ENCODE measurements at regions not wholly inside any gene's neighbourhood (a gene's known extent, or its start where the extent isn't known, plus 50 kb on each side); places are given as distances from the start of the nearest gene placed in this dataset.
A peak's percentile ranks its signal among the peaks of the same experiment; 100 is the strongest.

DNA sequence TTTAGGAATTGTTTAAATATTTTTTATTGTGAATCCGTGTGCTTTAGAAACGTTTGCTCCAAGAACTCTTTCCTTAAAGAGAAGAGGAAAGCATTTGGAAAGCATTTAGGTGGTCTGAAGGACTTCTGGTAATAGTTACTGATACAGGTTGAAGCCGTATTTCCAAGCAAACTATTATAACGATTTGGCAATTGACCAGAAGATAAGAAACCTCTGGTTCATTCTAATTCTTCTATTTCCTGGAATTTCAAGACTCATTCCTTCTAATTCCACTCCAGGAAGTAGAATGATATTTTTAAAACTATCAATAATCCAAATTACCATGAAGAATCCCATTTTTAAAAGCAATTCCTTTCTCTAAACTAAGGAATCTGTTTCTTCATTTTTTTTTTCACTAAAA, 158.9 kb upstream of the AGR3 start:
- TF ChIP-seq, protein P1, sequence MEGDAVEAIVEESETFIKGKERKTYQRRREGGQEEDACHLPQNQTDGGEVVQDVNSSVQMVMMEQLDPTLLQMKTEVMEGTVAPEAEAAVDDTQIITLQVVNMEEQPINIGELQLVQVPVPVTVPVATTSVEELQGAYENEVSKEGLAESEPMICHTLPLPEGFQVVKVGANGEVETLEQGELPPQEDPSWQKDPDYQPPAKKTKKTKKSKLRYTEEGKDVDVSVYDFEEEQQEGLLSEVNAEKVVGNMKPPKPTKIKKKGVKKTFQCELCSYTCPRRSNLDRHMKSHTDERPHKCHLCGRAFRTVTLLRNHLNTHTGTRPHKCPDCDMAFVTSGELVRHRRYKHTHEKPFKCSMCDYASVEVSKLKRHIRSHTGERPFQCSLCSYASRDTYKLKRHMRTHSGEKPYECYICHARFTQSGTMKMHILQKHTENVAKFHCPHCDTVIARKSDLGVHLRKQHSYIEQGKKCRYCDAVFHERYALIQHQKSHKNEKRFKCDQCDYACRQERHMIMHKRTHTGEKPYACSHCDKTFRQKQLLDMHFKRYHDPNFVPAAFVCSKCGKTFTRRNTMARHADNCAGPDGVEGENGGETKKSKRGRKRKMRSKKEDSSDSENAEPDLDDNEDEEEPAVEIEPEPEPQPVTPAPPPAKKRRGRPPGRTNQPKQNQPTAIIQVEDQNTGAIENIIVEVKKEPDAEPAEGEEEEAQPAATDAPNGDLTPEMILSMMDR (conservative IDR thresholded peaks at IDR 0.05 in 1 of 2, IDR thresholded peaks at IDR 0.05 in 1 of 2; ENCODE audit: low read depth in 1 of 2, low read length in 2 of 2): no peak
- TF ChIP-seq EZH2 (IDR thresholded peaks at IDR 0.05; ENCODE audit: low read length, missing control alignments): no peak
- Histone ChIP-seq H3K27ac (ENCODE audit: insufficient read depth, low read length) (peak overlapping the region; percentile 44), H3K4me3 (replicated peaks in 1 of 4; ENCODE audit: control extremely low read depth in 1 of 4, insufficient read depth in 1 of 4, low read depth in 3 of 4, low read length in 4 of 4) (no peak overlapping the region), H4K20me1 (ENCODE audit: control insufficient read depth, extremely low read depth, insufficient read depth, low read length) (no peaks in the 10 kb centered on the region), H2AFZ (ENCODE audit: low read length) (no peak overlapping the region), H3K9ac (ENCODE audit: insufficient read depth, low read length) (no peak overlapping the region), H3K4me2 (ENCODE audit: extremely low read depth, insufficient read depth, low read length) (no peak overlapping the region), H3K4me1 (ENCODE audit: control insufficient read depth, extremely low read depth, insufficient read depth, low read length) (peaks cover 5% of the 10 kb centered on the region), H3K27me3 (ENCODE audit: control insufficient read depth, insufficient read depth, low read length) (no peaks in the 10 kb centered on the region), H3K79me2 (ENCODE audit: control insufficient read depth, insufficient read depth, low read length) (no peaks in the 10 kb centered on the region), H3K9me3 (ENCODE audit: control insufficient read depth, insufficient read depth, low read depth, low read length) (no peaks in the 10 kb centered on the region), H3K36me3 (ENCODE audit: control insufficient read depth, insufficient read depth, low read length) (no peaks in the 10 kb centered on the region)
- DNase-seq (ENCODE audit: low read depth in 2 of 2): peak in 1 of 2 donors; percentile 15

DNA sequence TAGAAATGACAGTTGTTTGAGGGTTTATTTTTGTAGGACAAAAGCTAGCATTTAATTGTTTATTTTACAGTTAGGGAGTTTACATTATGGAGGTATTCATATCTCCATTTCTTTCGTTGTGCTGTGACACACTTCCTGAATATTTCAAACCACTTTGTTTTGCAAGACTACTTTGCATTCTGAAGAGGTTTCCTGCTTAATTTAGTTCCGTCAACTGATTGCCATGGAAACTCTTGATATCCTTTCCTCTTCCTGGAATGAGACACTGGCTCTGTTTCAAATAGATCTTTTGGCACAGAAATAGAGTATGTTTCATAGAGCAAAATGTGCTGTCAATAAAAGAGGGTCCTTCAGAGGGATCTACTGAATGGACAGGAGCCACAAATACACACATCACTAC, 159.5 kb upstream of the AGR3 start:
- Histone ChIP-seq H3K4me1 (ENCODE audit: control insufficient read depth, extremely low read depth, insufficient read depth, low read length) (peaks cover 5% of the 10 kb centered on the region), H3K9me3 (ENCODE audit: control insufficient read depth, insufficient read depth, low read depth, low read length) (no peaks in the 10 kb centered on the region), H4K20me1 (ENCODE audit: control insufficient read depth, extremely low read depth, insufficient read depth, low read length) (no peaks in the 10 kb centered on the region), H3K79me2 (ENCODE audit: control insufficient read depth, insufficient read depth, low read length) (no peaks in the 10 kb centered on the region), H3K4me3 (replicated peaks in 1 of 4; ENCODE audit: control extremely low read depth in 1 of 4, insufficient read depth in 1 of 4, low read depth in 3 of 4, low read length in 4 of 4) (no peak overlapping the region), H3K27ac (ENCODE audit: insufficient read depth, low read length) (peak overlapping the region; percentile 74), H2AFZ (ENCODE audit: low read length) (no peak overlapping the region), H3K9ac (ENCODE audit: insufficient read depth, low read length) (no peak overlapping the region), H3K4me2 (ENCODE audit: extremely low read depth, insufficient read depth, low read length) (peak overlapping the region; percentile 25), H3K36me3 (ENCODE audit: control insufficient read depth, insufficient read depth, low read length) (no peaks in the 10 kb centered on the region), H3K27me3 (ENCODE audit: control insufficient read depth, insufficient read depth, low read length) (no peaks in the 10 kb centered on the region)
- DNase-seq (ENCODE audit: low read depth in 2 of 2): peak; percentile 90 to 96
- TF ChIP-seq, protein P1 (conservative IDR thresholded peaks at IDR 0.05 in 1 of 2, IDR thresholded peaks at IDR 0.05 in 1 of 2; ENCODE audit: low read depth in 1 of 2, low read length in 2 of 2): no peak
- TF ChIP-seq EZH2 (IDR thresholded peaks at IDR 0.05; ENCODE audit: low read length, missing control alignments): no peak

- peaks cover 5% of the 10 kb centered on the region for H3K4me1 ChIP-seq (ENCODE audit: control insufficient read depth, extremely low read depth, insufficient read depth, low read length)
- H3K4me2 ChIP-seq (ENCODE audit: extremely low read depth, insufficient read depth, low read length): peak overlapping the region; percentile 85
- peak overlapping the region; percentile 74 for H3K27ac ChIP-seq (ENCODE audit: insufficient read depth, low read length)
- H4K20me1 ChIP-seq (ENCODE audit: control insufficient read depth, extremely low read depth, insufficient read depth, low read length): no peaks in the 10 kb centered on the region
- H3K4me3 ChIP-seq (replicated peaks in 1 of 4; ENCODE audit: control extremely low read depth in 1 of 4, insufficient read depth in 1 of 4, low read depth in 3 of 4, low read length in 4 of 4): no peak overlapping the region
- H3K9me3 ChIP-seq (ENCODE audit: control insufficient read depth, insufficient read depth, low read depth, low read length): no peaks in the 10 kb centered on the region
- H2AFZ ChIP-seq (ENCODE audit: low read length): no peak overlapping the region
- H3K9ac ChIP-seq (ENCODE audit: insufficient read depth, low read length): no peak overlapping the region
- H3K79me2 ChIP-seq (ENCODE audit: control insufficient read depth, insufficient read depth, low read length): no peaks in the 10 kb centered on the region
- H3K27me3 ChIP-seq (ENCODE audit: control insufficient read depth, insufficient read depth, low read length): no peaks in the 10 kb centered on the region
- TF ChIP-seq EZH2 (IDR thresholded peaks at IDR 0.05; ENCODE audit: low read length, missing control alignments): no peak
- TF ChIP-seq, protein P1 (conservative IDR thresholded peaks at IDR 0.05 in 1 of 2, IDR thresholded peaks at IDR 0.05 in 1 of 2; ENCODE audit: low read depth in 1 of 2, low read length in 2 of 2): no peak
- H3K36me3 ChIP-seq (ENCODE audit: control insufficient read depth, insufficient read depth, low read length): no peaks in the 10 kb centered on the region
- DNase-seq (ENCODE audit: low read depth in 2 of 2): no peak
Measured at GRCh38 chr7:17042211-17042610, 160.4 kb upstream of the AGR3 start.

All from fibroblast of lung (primary cell).